Pancreas (tissue), 10 donors: ENCODE measurements at regions not wholly inside any gene's neighbourhood (a gene's known extent, or its start where the extent isn't known, plus 50 kb on each side); places are given as distances from the start of the nearest gene placed in this dataset.
"Not testable (repeated sequence)": the region's sequence is repeated elsewhere in the genome, so short reads cannot be mapped to it uniquely, and the experiment has no call there.

Source experiments
- ATAC-seq, 4 donors: fragments of 200-7000 bp; cut with Tn5 transposase; one replicate each; pipeline versions ENCODE4 v1.8.0 to v1.9.1; 2020; ENCODE audit warnings: mild to moderate bottlenecking in 4 of 4, moderate library complexity in 4 of 4
- DNase-seq, 6 donors: peaks; one replicate each; pipeline ENCODE4 v3.0.0-alpha.2; 2020
- FAIRE-seq: peaks from 2 replicates; lab custom pipeline; 2012; peaks lifted over from hg19 to GRCh38; lab: Jason Lieb, UNC
- H3K27ac ChIP-seq, 4 donors: fragments of 200-600 bp; sonication (generic); 1 replicate in 3 of 4; 2 replicates in 1 of 4; pipeline versions ENCODE4 v1.5.0 to v1.8.0; 2020
- H3K27me3 ChIP-seq, 4 donors: fragments of 200-600 bp; one replicate each; pipeline ENCODE4 v1.8.0; 2021
- H3K36me3 ChIP-seq, 3 donors: fragments of 200-600 bp; sonication (generic) in 1 of 3; one replicate each; pipeline versions ENCODE4 v1.5.0 to v1.8.0; 2020 to 2021
- H3K4me1 ChIP-seq, 3 donors: fragments of 200-600 bp; one replicate each; pipeline ENCODE4 v1.8.0; 2021
- H3K4me3 ChIP-seq, 4 donors: fragments of 200-600 bp; sonication (generic) in 2 of 4; one replicate each; pipeline versions ENCODE4 v1.5.0 to v1.8.0; 2020 to 2021
- H3K9me3 ChIP-seq, 4 donors: fragments of 200-600 bp; one replicate each; pipeline ENCODE4 v1.8.0; 2021
- WGBS, 2 donors: extraction: QIAGEN DNeasy Blood & Tissue Kit; methylation state at CpG; one replicate each; pipeline ENCODE4 v1.1.7; 2013; 5-methylcytosine and 5-hydroxymethylcytosine counted together
- intact Hi-C, 3 donors: fragments of 100-400 bp; cut with DNase I; formaldehyde crosslinking; loops; one replicate each; pipeline versions ENCODE4 v1.11.1 to v1.14.2; 2022
- TF ChIP-seq, protein P1 (sequence below), 4 donors: fragments of 200-600 bp; sonication (generic) in 3 of 4; IDR thresholded peaks; one replicate each; pipeline versions ENCODE4 v1.5.0 to v1.8.0; 2021; ENCODE audit warnings: antibody characterized with exemption in 4 of 4
- donor health status: healthy with polysubstance abuse.
- donor health status: DM: no; HTN: no; CAD: no; lungs with moderate emphysema.
- donor health status: DM: no; HTN: no; CAD: no.
- donor health status: control.
- donor health status: control.
- donor health status: Bipolar disorder and iron deficiency.
- donor health status: DM: yes; HTN: yes; CAD: no.
- donor health status: DM: no; HTN: no; CAD: no.
- donor health status: DM: no; HTN: no; CAD: no.
- donor health status: DM: yes; HTN: yes; CAD: no.

DNA sequence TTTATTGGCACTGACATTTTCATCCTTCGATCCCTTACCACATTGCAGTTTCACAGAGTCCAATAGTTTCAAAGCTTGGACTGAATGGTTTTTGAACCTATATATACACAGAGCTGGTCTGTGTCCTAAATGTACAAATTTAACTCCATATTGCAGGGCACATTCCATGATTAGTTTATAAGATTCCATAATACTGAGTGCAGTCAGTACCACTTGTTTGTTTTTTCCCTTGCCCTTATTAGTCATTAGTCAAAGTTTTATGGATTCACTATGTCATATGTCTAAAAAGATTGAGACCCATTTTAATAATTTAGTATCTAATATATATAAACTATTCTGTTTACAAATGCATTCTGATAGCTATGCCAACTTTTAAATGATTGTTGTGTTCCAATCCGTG, 654.8 kb upstream of the MEF2C start:
- Histone ChIP-seq H3K36me3 (no peaks in the 10 kb centered on the region), H3K27ac (no peak overlapping the region), H3K27me3 (no peaks in the 10 kb centered on the region), H3K9me3 (no peaks in the 10 kb centered on the region), H3K4me3 (no peak overlapping the region), H3K4me1 (no peaks in the 10 kb centered on the region)
- no peak for FAIRE-seq
- DNase-seq = no peak
- WGBS, 2 donors = 91 to 96% methylated on average over 2 of the region's 2 CpGs
- intact Hi-C loops = no loop called here
- ATAC-seq = no peak
- TF ChIP-seq, protein P1, sequence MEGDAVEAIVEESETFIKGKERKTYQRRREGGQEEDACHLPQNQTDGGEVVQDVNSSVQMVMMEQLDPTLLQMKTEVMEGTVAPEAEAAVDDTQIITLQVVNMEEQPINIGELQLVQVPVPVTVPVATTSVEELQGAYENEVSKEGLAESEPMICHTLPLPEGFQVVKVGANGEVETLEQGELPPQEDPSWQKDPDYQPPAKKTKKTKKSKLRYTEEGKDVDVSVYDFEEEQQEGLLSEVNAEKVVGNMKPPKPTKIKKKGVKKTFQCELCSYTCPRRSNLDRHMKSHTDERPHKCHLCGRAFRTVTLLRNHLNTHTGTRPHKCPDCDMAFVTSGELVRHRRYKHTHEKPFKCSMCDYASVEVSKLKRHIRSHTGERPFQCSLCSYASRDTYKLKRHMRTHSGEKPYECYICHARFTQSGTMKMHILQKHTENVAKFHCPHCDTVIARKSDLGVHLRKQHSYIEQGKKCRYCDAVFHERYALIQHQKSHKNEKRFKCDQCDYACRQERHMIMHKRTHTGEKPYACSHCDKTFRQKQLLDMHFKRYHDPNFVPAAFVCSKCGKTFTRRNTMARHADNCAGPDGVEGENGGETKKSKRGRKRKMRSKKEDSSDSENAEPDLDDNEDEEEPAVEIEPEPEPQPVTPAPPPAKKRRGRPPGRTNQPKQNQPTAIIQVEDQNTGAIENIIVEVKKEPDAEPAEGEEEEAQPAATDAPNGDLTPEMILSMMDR (IDR thresholded peaks at IDR 0.05) = no peak

GRCh38 chr5:89536020-89536419, 653.0 kb upstream of the MEF2C start:
- WGBS, 2 donors = 74 to 81% methylated on average over 2 of the region's 2 CpGs
- TF ChIP-seq, protein P1 (IDR thresholded peaks at IDR 0.05) = no peak
- Histone ChIP-seq H3K9me3 (no peaks in the 10 kb centered on the region), H3K27ac (no peak overlapping the region), H3K4me1 (no peaks in the 10 kb centered on the region), H3K36me3 (no peaks in the 10 kb centered on the region), H3K4me3 (no peak overlapping the region), H3K27me3 (no peaks in the 10 kb centered on the region)
- no peak for DNase-seq
- no peak for FAIRE-seq
- intact Hi-C loops = no loop called here
- ATAC-seq = no peak

- FAIRE-seq = no peak
- 92 to 95% methylated on average over 2 of the region's 2 CpGs for WGBS, 2 donors
- H3K27ac ChIP-seq = no peak overlapping the region
- no peak for DNase-seq
- no peaks in the 10 kb centered on the region for H3K4me1 ChIP-seq
- intact Hi-C loops = no loop called here
- no peaks in the 10 kb centered on the region for H3K36me3 ChIP-seq
- no peaks in the 10 kb centered on the region for H3K9me3 ChIP-seq
- no peak overlapping the region for H3K4me3 ChIP-seq
- no peaks in the 10 kb centered on the region for H3K27me3 ChIP-seq
- ATAC-seq = no peak
- TF ChIP-seq, protein P1 (IDR thresholded peaks at IDR 0.05) = no peak
Measured at GRCh38 chr5:89535411-89535810, 652.4 kb upstream of the MEF2C start.

- H3K4me3 ChIP-seq = no peak overlapping the region
- no peaks in the 10 kb centered on the region for H3K9me3 ChIP-seq
- no peak for DNase-seq
- FAIRE-seq = no peak
- no peak overlapping the region for H3K27ac ChIP-seq
- intact Hi-C loops = no loop called here
- H3K36me3 ChIP-seq = no peaks in the 10 kb centered on the region
- H3K4me1 ChIP-seq = no peaks in the 10 kb centered on the region
- ATAC-seq = no peak
- TF ChIP-seq, protein P1 (IDR thresholded peaks at IDR 0.05) = no peak
- H3K27me3 ChIP-seq = no peaks in the 10 kb centered on the region
Measured at GRCh38 chr5:89534331-89534730, 651.3 kb upstream of the MEF2C start.

- Histone ChIP-seq H3K27me3 (no peaks in the 10 kb centered on the region), H3K4me1 (no peaks in the 10 kb centered on the region), H3K9me3 (no peaks in the 10 kb centered on the region), H3K27ac (no peak overlapping the region), H3K4me3 (no peak overlapping the region), H3K36me3 (no peaks in the 10 kb centered on the region)
- no peak for FAIRE-seq
- no peak for ATAC-seq
- TF ChIP-seq, protein P1 (IDR thresholded peaks at IDR 0.05) = no peak
- DNase-seq = no peak
- WGBS, 2 donors = 90 to 93% methylated on average over 3 of the region's 3 CpGs
- intact Hi-C loops = no loop called here
Measured at GRCh38 chr5:89524785-89525184, 641.8 kb upstream of the MEF2C start.

- DNase-seq, FAIRE-seq, H3K27me3 ChIP-seq, H3K36me3 ChIP-seq, H3K4me1 ChIP-seq, H3K9me3 ChIP-seq, H3K4me3 ChIP-seq, ATAC-seq, intact Hi-C loops, H3K27ac ChIP-seq: not testable (repeated sequence)
Measured at GRCh38 chr5:89523867-89524266, 640.9 kb upstream of the MEF2C start.
